A673 (cell line): ENCODE measurements at regions not wholly inside any gene's neighbourhood (a gene's known extent, or its start where the extent isn't known, plus 50 kb on each side); places are given as distances from the start of the nearest gene placed in this dataset.

Source experiments
- EZH2 ChIP-seq: fragments of 200-600 bp; sonication (generic); IDR thresholded peaks from 2 replicates; pipeline ENCODE4 v1.6.1; 2017; ENCODE audit warnings: borderline replicate concordance, low read depth, mild to moderate bottlenecking, mixed read lengths, antibody characterized with exemption, low read length; ENCODE audit not compliant: poor library complexity, severe bottlenecking
- TF ChIP-seq, protein P1 (sequence below): fragments of 300-800, 200-600 bp; sonication (generic); conservative IDR thresholded peaks from 2 replicates; pipeline ENCODE4 v1.5.1; 2017; ENCODE audit warnings: low read depth, mild to moderate bottlenecking, antibody characterized with exemption, low read length, moderate library complexity, mixed read lengths

GRCh38 chr12:22969521-22969920 lies 344.6 kb downstream of the ETNK1 start:
- TF ChIP-seq, protein P1, sequence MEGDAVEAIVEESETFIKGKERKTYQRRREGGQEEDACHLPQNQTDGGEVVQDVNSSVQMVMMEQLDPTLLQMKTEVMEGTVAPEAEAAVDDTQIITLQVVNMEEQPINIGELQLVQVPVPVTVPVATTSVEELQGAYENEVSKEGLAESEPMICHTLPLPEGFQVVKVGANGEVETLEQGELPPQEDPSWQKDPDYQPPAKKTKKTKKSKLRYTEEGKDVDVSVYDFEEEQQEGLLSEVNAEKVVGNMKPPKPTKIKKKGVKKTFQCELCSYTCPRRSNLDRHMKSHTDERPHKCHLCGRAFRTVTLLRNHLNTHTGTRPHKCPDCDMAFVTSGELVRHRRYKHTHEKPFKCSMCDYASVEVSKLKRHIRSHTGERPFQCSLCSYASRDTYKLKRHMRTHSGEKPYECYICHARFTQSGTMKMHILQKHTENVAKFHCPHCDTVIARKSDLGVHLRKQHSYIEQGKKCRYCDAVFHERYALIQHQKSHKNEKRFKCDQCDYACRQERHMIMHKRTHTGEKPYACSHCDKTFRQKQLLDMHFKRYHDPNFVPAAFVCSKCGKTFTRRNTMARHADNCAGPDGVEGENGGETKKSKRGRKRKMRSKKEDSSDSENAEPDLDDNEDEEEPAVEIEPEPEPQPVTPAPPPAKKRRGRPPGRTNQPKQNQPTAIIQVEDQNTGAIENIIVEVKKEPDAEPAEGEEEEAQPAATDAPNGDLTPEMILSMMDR: no peak
- no peak for TF ChIP-seq EZH2
